ENCODE measurements at regions not wholly inside any gene's neighbourhood (a gene's known extent, or its start where the extent isn't known, plus 50 kb on each side); places are given as distances from the start of the nearest gene placed in this dataset.

GRCh38 chr1:194917769-194918168 is 1690.5 kb downstream of the KCNT2 start:
- ChIA-PET POLR2A (no interaction called here), CTCF (no interaction called here), RAD21 (ENCODE audit: low non-redundant PET in 1 of 2, low total read pairs in 2 of 2, uncharacterized antibody in 2 of 2, unreplicated experiment in 2 of 2) (no interaction called here)
- no peaks in the 10 kb centered on the region for H3K27me3 ChIP-seq (ENCODE audit: insufficient read depth, low read length)
- H3K9ac ChIP-seq (ENCODE audit: low read length): no peak overlapping the region
- H3K79me2 ChIP-seq (ENCODE audit: insufficient read depth, low read length): no peaks in the 10 kb centered on the region
- H3K9me3 ChIP-seq (ENCODE audit: control insufficient read depth in 1 of 2, insufficient read depth in 1 of 2, low read depth in 1 of 2, low read length in 2 of 2): no peaks in the 10 kb centered on the region
- H3K9me2 ChIP-seq (ENCODE audit: insufficient read depth): no peaks in the 10 kb centered on the region; the same call in 1 of the 2 replicates
- no peak for ATAC-seq
- TF ChIP-seq CTCF (IDR thresholded peaks at IDR 0.05 in 2 of 3, conservative IDR thresholded peaks at IDR 0.05 in 1 of 3; ENCODE audit: borderline replicate concordance in 1 of 3, insufficient read depth in 1 of 3, low read depth in 2 of 3, low read length in 2 of 3): no peak
- no peaks in the 10 kb centered on the region for H3K4me1 ChIP-seq (ENCODE audit: control insufficient read depth in 1 of 2, insufficient read depth in 2 of 2, low read length in 2 of 2)
- no peak for DNase-seq (ENCODE audit: low read depth, low spot score)
- H3K36me3 ChIP-seq (ENCODE audit: control insufficient read depth in 1 of 2, insufficient read depth in 2 of 2, low read length in 2 of 2): no peaks in the 10 kb centered on the region
- no peak overlapping the region for H3K4me2 ChIP-seq (ENCODE audit: low read length)
- no peak overlapping the region for H3K4me3 ChIP-seq (replicated peaks in 1 of 2; ENCODE audit: low read depth in 1 of 2, low read length in 2 of 2)
- H2AFZ ChIP-seq (ENCODE audit: low read depth, low read length, poor library complexity, severe bottlenecking): no peak overlapping the region
- H4K20me1 ChIP-seq (ENCODE audit: insufficient read depth): no peaks in the 10 kb centered on the region
- BruUV-seq (replicated peaks): no TSS peak
- H3K27ac ChIP-seq (ENCODE audit: low read depth, low read length): no peak overlapping the region
- intact Hi-C loops (cut with micrococcal nuclease): no loop called here

GRCh38 chr1:194908643-194909042 is 1699.6 kb downstream of the KCNT2 start:
- H3K4me1 ChIP-seq (ENCODE audit: control insufficient read depth in 1 of 2, insufficient read depth in 2 of 2, low read length in 2 of 2): no peaks in the 10 kb centered on the region
- CTCF ChIA-PET: interaction anchor here (1.2 kb wide), 1 partner anchor 11 kb away, joined by 5 read pairs; no protein-coding TSS in a partner anchor
- no peak for ATAC-seq
- no peaks in the 10 kb centered on the region for H3K27me3 ChIP-seq (ENCODE audit: insufficient read depth, low read length)
- no peaks in the 10 kb centered on the region for H3K9me3 ChIP-seq (ENCODE audit: control insufficient read depth in 1 of 2, insufficient read depth in 1 of 2, low read depth in 1 of 2, low read length in 2 of 2)
- no peak overlapping the region for H3K4me2 ChIP-seq (ENCODE audit: low read length)
- H3K27ac ChIP-seq (ENCODE audit: low read depth, low read length): no peak overlapping the region
- no peak overlapping the region for H3K4me3 ChIP-seq (replicated peaks in 1 of 2; ENCODE audit: low read depth in 1 of 2, low read length in 2 of 2)
- intact Hi-C loops (cut with micrococcal nuclease): no loop called here
- DNase-seq (ENCODE audit: low read depth, low spot score): no peak
- no peak overlapping the region for H3K9ac ChIP-seq (ENCODE audit: low read length)
- POLR2A ChIA-PET: no interaction called here
- peaks cover 2% of the 10 kb centered on the region; the same call in 1 of the 2 replicates for H3K9me2 ChIP-seq (ENCODE audit: insufficient read depth)
- no peak overlapping the region for H2AFZ ChIP-seq (ENCODE audit: low read depth, low read length, poor library complexity, severe bottlenecking)
- H3K36me3 ChIP-seq (ENCODE audit: control insufficient read depth in 1 of 2, insufficient read depth in 2 of 2, low read length in 2 of 2): no peaks in the 10 kb centered on the region
- no TSS peak for BruUV-seq (replicated peaks)
- H3K79me2 ChIP-seq (ENCODE audit: insufficient read depth, low read length): no peaks in the 10 kb centered on the region
- RAD21 ChIA-PET (ENCODE audit: low non-redundant PET in 1 of 2, low total read pairs in 2 of 2, uncharacterized antibody in 2 of 2, unreplicated experiment in 2 of 2): no interaction called here
- H4K20me1 ChIP-seq (ENCODE audit: insufficient read depth): no peaks in the 10 kb centered on the region
- TF ChIP-seq REST (IDR thresholded peaks at IDR 0.05; ENCODE audit: low read depth) (no peak), JUND (IDR thresholded peaks at IDR 0.05) (no peak), YY1 (IDR thresholded peaks at IDR 0.05; ENCODE audit: extremely low read depth, insufficient replicate concordance, low read depth, low read length) (no peak), RAD21 (IDR thresholded peaks at IDR 0.05; ENCODE audit: low read depth) (no peak), ZFX (IDR thresholded peaks at IDR 0.05) (no peak), POLR2AphosphoS5 (IDR thresholded peaks at IDR 0.05; ENCODE audit: low read depth, low read length) (no peak), ATF3 (IDR thresholded peaks at IDR 0.05) (no peak), SIN3A (IDR thresholded peaks at IDR 0.05; ENCODE audit: low read depth) (no peak), EGR1 (IDR thresholded peaks at IDR 0.05; ENCODE audit: low read depth) (no peak), EZH2phosphoT487 (IDR thresholded peaks at IDR 0.05; ENCODE audit: borderline replicate concordance) (no peak), CBX3 (IDR thresholded peaks at IDR 0.05; ENCODE audit: low read depth) (no peak), SRF (IDR thresholded peaks at IDR 0.05; ENCODE audit: low read depth) (no peak), ZBTB33 (IDR thresholded peaks at IDR 0.05; ENCODE audit: extremely low read depth, insufficient replicate concordance, low read length) (no peak)

Measured in HCT116 (cell line).